Lower lobe of right lung (tissue), 2 donors: ENCODE measurements at regions not wholly inside any gene's neighbourhood (a gene's known extent, or its start where the extent isn't known, plus 50 kb on each side); places are given as distances from the start of the nearest gene placed in this dataset.
"Not testable (repeated sequence)": the region's sequence is repeated elsewhere in the genome, so short reads cannot be mapped to it uniquely, and the experiment has no call there.

Source experiments
- ATAC-seq, 2 donors: fragments of 200-7000 bp; cut with Tn5 transposase; one replicate each; pipeline ENCODE4 v1.9.1; 2020 to 2022; ENCODE audit warnings: mild to moderate bottlenecking in 2 of 2, moderate library complexity in 2 of 2
- DNase-seq: peaks from one replicate; pipeline ENCODE4 v3.0.0-alpha.2; 2020
- H3K27ac ChIP-seq: fragments of 200-600 bp; one replicate; pipeline ENCODE4 v1.8.0; 2022
- H3K27me3 ChIP-seq: fragments of 200-600 bp; one replicate; pipeline ENCODE4 v1.8.0; 2022; ENCODE audit warnings: low read depth
- H3K36me3 ChIP-seq: fragments of 200-600 bp; one replicate; pipeline ENCODE4 v1.8.0; 2022; ENCODE audit warnings: mild to moderate bottlenecking
- H3K4me1 ChIP-seq: fragments of 200-600 bp; one replicate; pipeline ENCODE4 v1.8.0; 2022
- H3K4me3 ChIP-seq: fragments of 200-600 bp; one replicate; pipeline ENCODE4 v1.8.0; 2022; ENCODE audit warnings: mild to moderate bottlenecking
- H3K9me3 ChIP-seq: fragments of 200-600 bp; one replicate; pipeline ENCODE4 v1.8.0; 2022
- CTCF ChIP-seq: fragments of 200-600 bp; IDR thresholded peaks from one replicate; pipeline ENCODE4 v1.8.0; 2022; ENCODE audit warnings: antibody characterized with exemption, mild to moderate bottlenecking
- intact Hi-C: fragments of 100-400 bp; cut with DNase I; formaldehyde crosslinking; loops from one replicate; pipeline ENCODE4 v1.11.0; 2022
- donor health status: DM: no; HTN: yes; CAD: no; lungs with severe emphysema.

- DNase-seq (no peak), ATAC-seq (no peak)
- H3K36me3 ChIP-seq = no peaks in the 10 kb centered on the region
- H3K4me1 ChIP-seq = peaks cover under 1% of the 10 kb centered on the region
- TF ChIP-seq CTCF = no peak
- no peak overlapping the region for H3K4me3 ChIP-seq
- intact Hi-C loops = no loop called here
- H3K27ac ChIP-seq = no peak overlapping the region
- H3K9me3 ChIP-seq = no peaks in the 10 kb centered on the region
- H3K27me3 ChIP-seq = no peaks in the 10 kb centered on the region
Observed at GRCh38 chr5:154677921-154678320, 77.3 kb upstream of the LARP1 start.

- Histone ChIP-seq H3K27ac (no peak overlapping the region), H3K4me1 (no peaks in the 10 kb centered on the region), H3K36me3 (no peaks in the 10 kb centered on the region), H3K27me3 (no peaks in the 10 kb centered on the region), H3K4me3 (no peak overlapping the region), H3K9me3 (no peaks in the 10 kb centered on the region)
- ATAC-seq (no peak), DNase-seq (no peak)
- TF ChIP-seq CTCF = no peak
- intact Hi-C loops = no loop called here
Observed at GRCh38 chr5:154676508-154676907, 78.7 kb upstream of the LARP1 start.

GRCh38 chr5:154674029-154674428 lies 81.1 kb upstream of the LARP1 start:
- H3K4me3 ChIP-seq = no peak overlapping the region
- H3K9me3 ChIP-seq = no peaks in the 10 kb centered on the region
- H3K36me3 ChIP-seq = no peaks in the 10 kb centered on the region
- no peak overlapping the region for H3K27ac ChIP-seq
- DNase-seq = no peak
- no peaks in the 10 kb centered on the region for H3K4me1 ChIP-seq
- H3K27me3 ChIP-seq = no peaks in the 10 kb centered on the region
- TF ChIP-seq CTCF = no peak
- intact Hi-C loops = no loop called here
- ATAC-seq = no peak

GRCh38 chr5:154673506-154673905 lies 81.7 kb upstream of the LARP1 start:
- no peaks in the 10 kb centered on the region for H3K27me3 ChIP-seq
- no peak overlapping the region for H3K27ac ChIP-seq
- ATAC-seq = no peak
- H3K4me3 ChIP-seq = no peak overlapping the region
- peak; percentile 17 for DNase-seq
- peaks cover 4% of the 10 kb centered on the region for H3K9me3 ChIP-seq
- no peaks in the 10 kb centered on the region for H3K36me3 ChIP-seq
- no peaks in the 10 kb centered on the region for H3K4me1 ChIP-seq
- intact Hi-C loops = no loop called here
- no peak for TF ChIP-seq CTCF

- H3K9me3 ChIP-seq = peaks cover 16% of the 10 kb centered on the region
- DNase-seq, H3K4me3 ChIP-seq, H3K27ac ChIP-seq, H3K4me1 ChIP-seq, ATAC-seq, intact Hi-C loops, H3K36me3 ChIP-seq, H3K27me3 ChIP-seq: not testable (repeated sequence)
Observed at GRCh38 chr5:154669913-154670312, 85.3 kb upstream of the LARP1 start.

GRCh38 chr5:154669402-154669801 lies 85.8 kb upstream of the LARP1 start:
- no peak for TF ChIP-seq CTCF
- intact Hi-C loops = no loop called here
- ATAC-seq = no peak

More at GRCh38 chr5:154669402-154669801, 85.8 kb upstream of the LARP1 start:
- Histone ChIP-seq H3K4me1 (no peaks in the 10 kb centered on the region), H3K27ac (no peak overlapping the region), H3K9me3 (peaks cover 21% of the 10 kb centered on the region), H3K4me3 (no peak overlapping the region), H3K36me3 (no peaks in the 10 kb centered on the region), H3K27me3 (no peaks in the 10 kb centered on the region)
- no peak for DNase-seq
